GM23338 (cell line): ENCODE measurements at regions not wholly inside any gene's neighbourhood (a gene's known extent, or its start where the extent isn't known, plus 50 kb on each side); places are given as distances from the start of the nearest gene placed in this dataset.
"Not testable (repeated sequence)": the region's sequence is repeated elsewhere in the genome, so short reads cannot be mapped to it uniquely, and the experiment has no call there.

Source experiments
- ATAC-seq: fragments of 200-7000 bp; cut with Tn5 transposase; 3 replicates; pipeline ENCODE4 v1.9.1; 2020
- DNase-seq: peaks from one replicate; pipeline ENCODE4 v3.0.0-alpha.2; 2015; ENCODE audit warnings: low spot score
- H2AFZ ChIP-seq: fragments of 200-600 bp; sonication (generic); 2 replicates; pipeline ENCODE4 v1.8.0; 2016; ENCODE audit warnings: antibody characterized with exemption, mild to moderate bottlenecking, moderate library complexity
- H3F3A ChIP-seq: fragments of 200-600 bp; sonication (generic); replicated peaks from 2 replicates; pipeline ENCODE4 v1.8.0; 2017; ENCODE audit warnings: antibody characterized with exemption, mixed run types, low read depth
- H3K27ac ChIP-seq: fragments of 200-600 bp; sonication (generic); 2 replicates; pipeline ENCODE4 v1.6.1; 2016; ENCODE audit warnings: low read depth
- H3K27me3 ChIP-seq: fragments of 200-600 bp; sonication (generic); 2 replicates; pipeline ENCODE4 v1.8.0; 2016; ENCODE audit warnings: mild to moderate bottlenecking, mixed run types, moderate library complexity; ENCODE audit not compliant: insufficient read depth
- H3K36me3 ChIP-seq: fragments of 200-600 bp; sonication (generic); 2 replicates; pipeline ENCODE4 v1.8.0; 2016; ENCODE audit warnings: mild to moderate bottlenecking; ENCODE audit not compliant: insufficient read depth
- H3K4me1 ChIP-seq: fragments of 200-600 bp; sonication (generic); 2 replicates; pipeline ENCODE4 v1.8.0; 2016; ENCODE audit warnings: mild to moderate bottlenecking, moderate library complexity; ENCODE audit not compliant: insufficient read depth
- H3K4me2 ChIP-seq: fragments of 200-600 bp; sonication (generic); 2 replicates; pipeline ENCODE4 v1.7.1; 2017; ENCODE audit warnings: mixed run types
- H3K4me3 ChIP-seq: fragments of 200-600 bp; sonication (generic); 2 replicates; pipeline ENCODE4 v1.6.1; 2016; ENCODE audit warnings: mixed run types
- H3K79me2 ChIP-seq: fragments of 200-600 bp; sonication (generic); replicated peaks from 2 replicates; pipeline ENCODE4 v1.8.0; 2017; ENCODE audit warnings: mild to moderate bottlenecking; ENCODE audit not compliant: insufficient read depth
- H3K9me2 ChIP-seq: fragments of 200-600 bp; sonication (generic); 2 replicates; pipeline ENCODE4 v1.8.0; 2017; ENCODE audit not compliant: insufficient read depth
- H4K20me1 ChIP-seq: fragments of 200-600 bp; sonication (generic); replicated peaks from 2 replicates; pipeline ENCODE4 v1.8.0; 2017; ENCODE audit warnings: mild to moderate bottlenecking; ENCODE audit not compliant: insufficient read depth
- H3K27ac Mint-ChIP-seq: 2 replicates; pipeline ENCODE4 v1.8.0; 2020; ENCODE audit warnings: inconsistent platforms, mild to moderate bottlenecking, moderate library complexity, mixed read lengths
- H3K27me3 Mint-ChIP-seq: 3 replicates; pipeline ENCODE4 v1.8.0; 2022; ENCODE audit warnings: low read depth, mild to moderate bottlenecking, moderate library complexity, mixed read lengths, inconsistent platforms; ENCODE audit not compliant: insufficient read depth, poor library complexity
- H3K36me3 Mint-ChIP-seq: 3 replicates; pipeline ENCODE4 v1.8.0; 2021; ENCODE audit warnings: low read depth, mild to moderate bottlenecking, inconsistent platforms, moderate library complexity, mixed read lengths
- H3K4me1 Mint-ChIP-seq: 3 replicates; pipeline ENCODE4 v1.8.0; 2020; ENCODE audit warnings: mild to moderate bottlenecking, inconsistent platforms, mixed read lengths
- H3K4me3 Mint-ChIP-seq: 3 replicates; pipeline ENCODE4 v1.8.0; 2021; ENCODE audit warnings: moderate library complexity, mild to moderate bottlenecking, inconsistent platforms, mixed read lengths
- H3K9me3 Mint-ChIP-seq: 3 replicates; pipeline ENCODE4 v1.8.0; 2020; ENCODE audit warnings: moderate library complexity, mild to moderate bottlenecking, inconsistent platforms, mixed read lengths
- CREB1 ChIP-seq: fragments of 250-450 bp; sonication (Bioruptor Pico); IDR thresholded peaks from 2 replicates; pipeline ENCODE4 v1.5.0; 2020; ENCODE audit warnings: low read depth, mild to moderate bottlenecking, moderate library complexity
- ETS1 ChIP-seq: IDR thresholded peaks from 2 replicates; pipeline ENCODE4 v1.6.1; 2016; ENCODE audit warnings: antibody characterized with exemption
- EZH2 ChIP-seq: fragments of 200-600 bp; sonication (generic); IDR thresholded peaks from one replicate; pipeline ENCODE4 v1.8.0; 2017; ENCODE audit warnings: antibody characterized with exemption, mild to moderate bottlenecking, low read depth; ENCODE audit not compliant: unreplicated experiment
- EZH2phosphoT487 ChIP-seq: fragments of 200-600 bp; sonication (generic); IDR thresholded peaks from one replicate; pipeline ENCODE4 v1.8.1; 2018; ENCODE audit warnings: antibody characterized with exemption; ENCODE audit not compliant: unreplicated experiment
- JUNB ChIP-seq: IDR thresholded peaks from one replicate; pipeline ENCODE4 v1.6.1; 2016; ENCODE audit warnings: antibody characterized with exemption; ENCODE audit not compliant: unreplicated experiment
- POLR2AphosphoS5 ChIP-seq: IDR thresholded peaks from 2 replicates; pipeline ENCODE4 v1.6.1; 2016; ENCODE audit warnings: antibody characterized with exemption, low read depth
- STAT1 ChIP-seq: IDR thresholded peaks from one replicate; pipeline ENCODE4 v1.6.1; 2016; ENCODE audit warnings: antibody characterized with exemption; ENCODE audit not compliant: unreplicated experiment
- TF ChIP-seq, protein P1 (sequence below): IDR thresholded peaks from one replicate; pipeline ENCODE4 v1.6.1; 2018; ENCODE audit warnings: antibody characterized with exemption; ENCODE audit not compliant: unreplicated experiment

GRCh38 chr6:84865372-84865771 is 101.0 kb upstream of the TBX18 start:
- H3K27me3 ChIP-seq, H2AFZ ChIP-seq, H3K4me1 Mint-ChIP-seq, H3K79me2 ChIP-seq, H3K9me3 Mint-ChIP-seq, H3K4me2 ChIP-seq, DNase-seq, H3K9me2 ChIP-seq, H3K4me1 ChIP-seq, H3F3A ChIP-seq, H3K27me3 Mint-ChIP-seq, H3K36me3 Mint-ChIP-seq, H3K4me3 ChIP-seq, H3K36me3 ChIP-seq, H3K4me3 Mint-ChIP-seq, H3K27ac ChIP-seq, H3K27ac Mint-ChIP-seq, H4K20me1 ChIP-seq, ATAC-seq: not testable (repeated sequence)

GRCh38 chr6:84862843-84863242 is 98.4 kb upstream of the TBX18 start:
- no peaks in the 10 kb centered on the region for H3K36me3 Mint-ChIP-seq
- H3K27ac ChIP-seq: no peak overlapping the region
- peaks cover 5% of the 10 kb centered on the region for H3K4me1 Mint-ChIP-seq
- no peaks in the 10 kb centered on the region for H3K27me3 ChIP-seq
- DNase-seq: no peak
- H3K9me3 Mint-ChIP-seq: no peaks in the 10 kb centered on the region
- ATAC-seq: no peak
- no peak overlapping the region for H3K27ac Mint-ChIP-seq
- no peak overlapping the region for H2AFZ ChIP-seq
- H3K4me3 ChIP-seq: no peak overlapping the region
- no peaks in the 10 kb centered on the region for H3K36me3 ChIP-seq
- no peaks in the 10 kb centered on the region for H3K9me2 ChIP-seq
- H3K4me3 Mint-ChIP-seq: no peak overlapping the region
- H3K27me3 Mint-ChIP-seq: peaks cover 3% of the 10 kb centered on the region
- no peaks in the 10 kb centered on the region for H3K4me1 ChIP-seq
- H4K20me1 ChIP-seq: no peaks in the 10 kb centered on the region
- no peaks in the 10 kb centered on the region for H3F3A ChIP-seq
- H3K4me2 ChIP-seq: no peak overlapping the region
- H3K79me2 ChIP-seq: no peaks in the 10 kb centered on the region
- TF ChIP-seq POLR2AphosphoS5 (no peak), STAT1 (no peak), JUNB (no peak), EZH2 (no peak), ETS1 (no peak), EZH2phosphoT487 (no peak)
- TF ChIP-seq, protein P1, sequence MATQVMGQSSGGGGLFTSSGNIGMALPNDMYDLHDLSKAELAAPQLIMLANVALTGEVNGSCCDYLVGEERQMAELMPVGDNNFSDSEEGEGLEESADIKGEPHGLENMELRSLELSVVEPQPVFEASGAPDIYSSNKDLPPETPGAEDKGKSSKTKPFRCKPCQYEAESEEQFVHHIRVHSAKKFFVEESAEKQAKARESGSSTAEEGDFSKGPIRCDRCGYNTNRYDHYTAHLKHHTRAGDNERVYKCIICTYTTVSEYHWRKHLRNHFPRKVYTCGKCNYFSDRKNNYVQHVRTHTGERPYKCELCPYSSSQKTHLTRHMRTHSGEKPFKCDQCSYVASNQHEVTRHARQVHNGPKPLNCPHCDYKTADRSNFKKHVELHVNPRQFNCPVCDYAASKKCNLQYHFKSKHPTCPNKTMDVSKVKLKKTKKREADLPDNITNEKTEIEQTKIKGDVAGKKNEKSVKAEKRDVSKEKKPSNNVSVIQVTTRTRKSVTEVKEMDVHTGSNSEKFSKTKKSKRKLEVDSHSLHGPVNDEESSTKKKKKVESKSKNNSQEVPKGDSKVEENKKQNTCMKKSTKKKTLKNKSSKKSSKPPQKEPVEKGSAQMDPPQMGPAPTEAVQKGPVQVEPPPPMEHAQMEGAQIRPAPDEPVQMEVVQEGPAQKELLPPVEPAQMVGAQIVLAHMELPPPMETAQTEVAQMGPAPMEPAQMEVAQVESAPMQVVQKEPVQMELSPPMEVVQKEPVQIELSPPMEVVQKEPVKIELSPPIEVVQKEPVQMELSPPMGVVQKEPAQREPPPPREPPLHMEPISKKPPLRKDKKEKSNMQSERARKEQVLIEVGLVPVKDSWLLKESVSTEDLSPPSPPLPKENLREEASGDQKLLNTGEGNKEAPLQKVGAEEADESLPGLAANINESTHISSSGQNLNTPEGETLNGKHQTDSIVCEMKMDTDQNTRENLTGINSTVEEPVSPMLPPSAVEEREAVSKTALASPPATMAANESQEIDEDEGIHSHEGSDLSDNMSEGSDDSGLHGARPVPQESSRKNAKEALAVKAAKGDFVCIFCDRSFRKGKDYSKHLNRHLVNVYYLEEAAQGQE: no peak

- Histone ChIP-seq H3K79me2 (no peaks in the 10 kb centered on the region), H3K27ac (no peak overlapping the region), H3K4me3 (no peak overlapping the region), H3K9me2 (no peaks in the 10 kb centered on the region), H4K20me1 (no peaks in the 10 kb centered on the region), H3K27me3 (no peaks in the 10 kb centered on the region), H3F3A (no peaks in the 10 kb centered on the region), H2AFZ (no peak overlapping the region), H3K4me1 (no peaks in the 10 kb centered on the region), H3K4me2 (no peak overlapping the region), H3K36me3 (no peaks in the 10 kb centered on the region)
- peaks cover 5% of the 10 kb centered on the region for H3K4me1 Mint-ChIP-seq
- peaks cover 3% of the 10 kb centered on the region for H3K27me3 Mint-ChIP-seq
- H3K4me3 Mint-ChIP-seq: no peak overlapping the region
- no peak for TF ChIP-seq POLR2AphosphoS5
- no peak for TF ChIP-seq CREB1 (CRISPR knock-in tag)
- DNase-seq: no peak
- no peaks in the 10 kb centered on the region for H3K9me3 Mint-ChIP-seq
- ATAC-seq: no peak
- no peak overlapping the region for H3K27ac Mint-ChIP-seq
- H3K36me3 Mint-ChIP-seq: no peaks in the 10 kb centered on the region
These were observed 96.5 kb upstream of the TBX18 start for GRCh38 chr6:84860920-84861319.
